GM19452 (cell line): ENCODE measurements at regions not wholly inside any gene's neighbourhood (a gene's known extent, or its start where the extent isn't known, plus 50 kb on each side); places are given as distances from the start of the nearest gene placed in this dataset.

Source experiments
- ATAC-seq: cut with Tn5 transposase; IDR thresholded peaks from one replicate; pipeline ENCODE4 v1.9.1; 2021; ENCODE audit not compliant: unreplicated experiment

DNA sequence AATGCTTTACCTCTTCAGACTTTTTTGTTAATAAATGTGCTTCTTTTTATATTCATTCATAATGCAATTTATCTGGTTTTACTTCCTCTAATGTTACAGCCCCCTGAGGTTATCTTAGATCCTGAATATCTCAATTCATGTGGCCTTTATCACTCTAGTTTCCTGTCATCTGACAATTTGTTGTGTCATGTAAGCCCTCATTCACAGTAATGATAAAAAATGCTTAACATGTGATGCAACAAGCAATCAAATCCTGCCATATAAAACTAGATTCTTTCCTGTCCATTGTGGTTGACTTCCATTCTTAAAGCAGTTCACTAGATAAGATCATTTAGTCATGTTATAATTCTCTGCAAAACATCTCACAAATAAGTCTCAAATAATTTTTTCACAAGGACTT is 991.2 kb upstream of the ACO1 start:
- ATAC-seq: no peak

DNA sequence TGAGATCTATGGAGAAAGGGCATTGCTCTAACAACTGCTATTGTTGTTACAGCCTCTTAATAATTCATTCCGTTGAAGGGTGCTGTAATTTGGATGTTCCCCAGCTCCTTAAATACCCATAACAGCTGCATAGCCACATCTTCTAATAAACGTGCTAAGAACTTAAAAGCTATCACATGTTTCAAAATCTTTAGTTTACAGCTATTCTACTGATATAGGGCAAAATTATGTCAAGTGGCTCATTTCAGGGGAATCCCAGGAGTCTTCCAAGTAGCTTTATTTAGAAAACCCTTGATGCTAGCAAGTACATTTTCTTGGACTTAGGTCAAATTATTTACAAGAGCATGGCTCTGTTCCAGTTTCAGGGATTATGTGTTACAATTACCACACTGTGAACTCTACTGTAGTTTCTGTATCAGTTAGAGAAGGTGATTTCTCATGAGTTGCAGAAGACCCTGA is 990.4 kb upstream of the ACO1 start:
- ATAC-seq: no peak

DNA sequence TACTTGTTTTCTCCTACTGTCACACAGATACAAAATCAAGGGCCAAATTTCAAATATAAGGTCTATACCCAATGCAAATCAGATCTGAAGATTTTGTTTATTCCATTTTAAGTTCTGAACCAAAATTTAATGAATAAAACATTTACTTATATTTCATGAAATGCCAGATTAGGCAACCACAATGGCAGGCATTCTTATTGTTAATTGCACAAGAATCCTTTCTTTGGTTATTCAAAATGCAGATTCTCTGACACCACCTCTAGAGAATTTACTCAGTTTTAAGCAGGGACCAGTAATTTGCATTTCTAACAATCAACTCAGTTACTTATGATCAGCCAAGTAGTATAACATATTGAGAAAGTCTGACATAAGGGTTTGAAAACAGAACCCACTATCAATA is 972.4 kb upstream of the ACO1 start:
- ATAC-seq: no peak

DNA sequence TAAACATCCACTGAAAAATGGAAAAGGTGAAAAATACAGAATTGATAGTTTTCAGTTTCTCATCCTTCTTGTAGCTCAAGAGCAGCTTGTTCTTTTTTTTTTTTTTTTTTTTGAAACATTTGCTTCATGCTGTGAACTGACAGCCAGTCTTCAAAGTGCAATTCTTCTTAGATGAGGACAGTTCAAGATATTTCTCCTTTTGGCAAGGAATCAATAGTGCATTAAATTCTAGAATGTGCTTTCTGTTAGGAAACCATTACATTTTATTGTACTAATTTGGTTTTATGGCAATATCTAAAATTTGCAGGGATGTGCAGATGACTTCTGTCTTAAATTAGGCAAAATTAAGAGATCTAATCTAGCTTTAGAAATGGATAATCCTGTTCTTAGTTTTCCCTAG is 969.3 kb upstream of the ACO1 start:
- ATAC-seq: no peak

GRCh38 chr9:31418419-31418818 is 966.0 kb upstream of the ACO1 start:
- ATAC-seq: no peak

GRCh38 chr9:31443630-31444457 is 940.6 kb upstream of the ACO1 start:
- peak; percentile 78 for ATAC-seq

GRCh38 chr9:31445357-31445756 is 939.1 kb upstream of the ACO1 start:
- no peak for ATAC-seq

GRCh38 chr9:31445960-31446359 is 938.5 kb upstream of the ACO1 start:
- ATAC-seq: peak; percentile 48

- ATAC-seq: no peak
Observed at GRCh38 chr9:31467075-31467474, 917.4 kb upstream of the ACO1 start.

- no peak for ATAC-seq
Observed at GRCh38 chr9:31470051-31470450, 914.4 kb upstream of the ACO1 start.

DNA sequence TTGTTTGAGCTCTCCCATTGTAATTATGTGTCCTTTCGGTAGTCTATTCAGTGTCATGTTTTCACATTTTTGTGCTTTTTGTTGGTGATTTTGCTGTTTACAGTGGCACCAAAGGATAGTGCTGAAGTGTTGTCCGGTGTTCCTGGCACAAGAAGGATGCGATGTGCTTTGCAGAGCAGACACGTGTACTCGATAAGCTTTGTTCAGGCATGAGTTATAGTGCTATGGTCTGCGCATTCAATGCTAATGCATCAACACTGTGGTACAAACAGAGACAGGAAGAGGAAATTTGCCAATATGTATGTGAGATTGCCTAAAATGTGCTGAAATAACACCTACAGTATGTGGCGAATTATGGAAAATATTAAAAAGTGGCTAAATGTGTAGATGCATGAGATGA is 913.4 kb upstream of the ACO1 start:
- no peak for ATAC-seq

DNA sequence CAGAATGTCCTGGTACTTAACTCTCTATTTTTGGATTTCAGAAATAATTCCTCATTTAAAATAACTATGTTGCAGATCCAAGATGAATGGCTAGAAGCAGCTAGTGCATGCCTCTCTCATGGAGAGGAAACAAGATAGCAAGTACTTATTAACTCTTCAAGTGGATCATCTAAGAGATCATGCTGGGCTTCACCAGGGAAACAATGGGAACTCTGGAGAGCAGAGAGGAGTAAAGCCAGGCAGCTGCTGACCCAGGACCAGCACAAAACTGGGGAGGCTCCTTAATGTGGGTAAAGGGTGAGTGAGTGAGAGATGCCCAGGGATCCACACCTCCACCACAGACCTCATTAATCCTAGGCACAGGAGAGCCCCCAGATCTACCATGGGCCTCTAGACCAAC is 897.8 kb upstream of the ACO1 start:
- no peak for ATAC-seq

DNA sequence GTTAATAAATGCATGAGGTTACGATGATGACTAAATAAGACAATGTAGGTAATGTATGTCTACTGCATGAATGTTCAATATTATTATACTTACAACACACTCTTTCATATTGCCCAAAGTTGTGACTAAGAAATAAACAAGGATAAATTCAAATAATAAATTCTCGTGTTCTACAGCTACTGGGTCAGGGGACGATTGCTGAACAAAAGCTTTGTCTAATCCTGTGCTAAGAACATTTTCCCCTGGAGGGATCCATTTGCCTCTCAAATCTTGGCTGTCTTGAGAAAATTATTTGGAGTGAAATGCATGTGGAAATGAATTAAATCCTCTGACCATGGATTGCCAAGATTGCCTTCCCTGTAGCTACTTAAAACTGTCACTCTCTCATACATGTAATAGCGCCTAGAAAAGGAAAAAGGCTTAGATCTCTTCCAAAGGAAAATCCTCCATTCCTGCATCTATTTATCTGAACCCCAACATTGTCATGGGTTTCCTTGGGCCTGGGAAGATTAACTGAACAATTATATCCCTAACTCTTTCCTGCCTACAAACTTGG is 893.8 kb upstream of the ACO1 start:
- no peak for ATAC-seq

GRCh38 chr9:31492229-31492628 is 892.2 kb upstream of the ACO1 start:
- no peak for ATAC-seq

DNA sequence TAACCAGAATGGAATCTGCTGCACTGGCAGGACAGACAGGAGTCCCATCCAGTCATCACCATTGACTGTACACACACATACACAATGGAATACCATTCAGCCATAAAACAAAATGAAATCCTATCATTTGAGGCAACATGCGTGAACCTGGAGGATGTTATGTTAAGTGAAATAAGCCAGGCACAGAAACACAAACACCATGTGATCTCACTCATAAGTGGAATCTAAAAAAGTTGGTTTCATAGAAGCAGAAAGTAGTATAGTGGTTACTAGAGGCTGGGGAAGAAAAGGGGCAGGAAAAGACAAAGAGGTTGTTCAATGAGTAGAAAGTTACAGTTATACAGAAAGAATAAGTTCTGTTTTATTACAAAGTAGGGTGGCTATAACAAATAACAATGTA is 884.0 kb upstream of the ACO1 start:
- no peak for ATAC-seq

DNA sequence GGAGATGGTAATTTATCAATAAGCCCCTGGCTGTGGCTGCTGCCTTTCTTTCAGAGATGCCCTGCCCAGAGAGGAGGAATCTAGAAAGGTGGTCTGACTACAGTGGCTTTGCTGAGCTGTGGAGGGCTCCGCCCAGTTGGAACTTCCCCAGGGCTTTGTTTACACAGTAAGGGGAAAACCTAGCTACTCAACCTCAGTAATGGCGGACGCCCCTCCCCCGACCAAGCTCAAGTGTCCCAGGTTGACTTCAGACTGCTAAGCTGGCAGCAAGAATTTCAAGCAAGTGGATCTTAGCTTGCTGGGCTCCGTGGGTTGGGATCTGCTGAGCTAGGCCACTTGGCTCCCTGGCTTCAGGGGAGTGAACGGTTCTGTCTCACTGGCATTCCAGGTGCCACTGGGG is 865.4 kb upstream of the ACO1 start:
- no peak for ATAC-seq

DNA sequence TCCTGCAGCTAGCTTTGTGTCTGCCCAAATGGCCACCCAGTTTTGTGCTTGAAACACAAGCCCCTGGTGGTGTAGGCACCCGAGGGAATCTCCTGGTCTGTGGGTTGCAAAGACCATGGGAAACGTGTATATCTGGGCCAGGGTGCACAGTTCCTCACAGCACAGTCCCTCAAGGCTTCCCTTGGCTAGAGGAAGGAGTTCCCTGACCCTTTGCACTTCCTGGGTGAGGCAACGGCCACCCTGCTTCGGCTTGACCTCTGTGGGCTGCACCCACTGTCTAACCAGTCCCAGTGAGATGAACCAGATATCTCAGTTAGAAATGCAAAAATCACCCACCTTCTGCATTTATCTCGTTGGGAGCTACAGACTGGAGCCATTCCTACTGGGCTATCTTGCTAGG is 865.0 kb upstream of the ACO1 start:
- no peak for ATAC-seq

- no peak for ATAC-seq
Observed at GRCh38 chr9:31519826-31520225, 864.6 kb upstream of the ACO1 start.

GRCh38 chr9:31520301-31521085 is 864.0 kb upstream of the ACO1 start:
- ATAC-seq: no peak

- no peak for ATAC-seq
Observed at GRCh38 chr9:31535651-31536050, 848.8 kb upstream of the ACO1 start.

- ATAC-seq: no peak
Observed at GRCh38 chr9:31536471-31536870, 848.0 kb upstream of the ACO1 start.

- ATAC-seq: no peak
Observed at GRCh38 chr9:31541721-31542281, 842.6 kb upstream of the ACO1 start.
